GM12878 (cell line): ENCODE measurements at regions not wholly inside any gene's neighbourhood (a gene's known extent, or its start where the extent isn't known, plus 50 kb on each side); places are given as distances from the start of the nearest gene placed in this dataset.

Source experiments
- ATAC-seq: fragments of 200-7000 bp; cut with Tn5 transposase; 3 replicates; pipeline ENCODE4 v1.9.1; 2020; ENCODE audit warnings: mild to moderate bottlenecking, moderate library complexity
- BruUV-seq: library from RNA; stranded (reverse); fragments of 400-500 nt; replicated peaks from 2 replicates; lab custom pipeline; 2021; lab: Mats Ljungman, UMichigan
- CTCF ChIA-PET: fragments of 300-600 bp; sonication (Branson Sonifier 250); formaldehyde crosslinking; extraction: SDS; loops from one replicate; lab custom pipeline; 2021; ENCODE audit warnings: inconsistent platforms; lab: Yijun Ruan, JAX
- POLR2A ChIA-PET: fragments of 350-600 bp; formaldehyde crosslinking; extraction: SDS; loops from one replicate; lab custom pipeline; 2021; ENCODE audit warnings: inconsistent platforms; lab: Charles Lee
- RAD21 ChIA-PET: fragments of 300-600 bp; sonication (Branson Sonifier 250); formaldehyde crosslinking; loops from one replicate; lab custom pipeline; 2023; ENCODE audit warnings: antibody characterized with exemption; ENCODE audit not compliant: unreplicated experiment; lab: Charles Lee
- SMC1A ChIA-PET: fragments of 300-600 bp; sonication (Branson Sonifier 250); formaldehyde crosslinking; loops from one replicate; lab custom pipeline; 2023; ENCODE audit not compliant: unreplicated experiment, uncharacterized antibody; lab: Charles Lee
- DNase-seq: peaks from one replicate; pipeline ENCODE4 v3.0.0-alpha.2; 2011; ENCODE audit warnings: low read depth, low spot score
- FAIRE-seq: peaks from 3 replicates; lab custom pipeline; 2011; peaks lifted over from hg19 to GRCh38; lab: Jason Lieb, UNC
- H2AFZ ChIP-seq: 2 replicates; pipeline ENCODE4 v1.6.0; 2011; ENCODE audit warnings: low read depth, low read length, control low read depth; ENCODE audit not compliant: control insufficient read depth
- H3K27ac ChIP-seq: 2 replicates; pipeline ENCODE4 v1.5.1; 2011; ENCODE audit warnings: control low read depth; ENCODE audit not compliant: control insufficient read depth, insufficient read depth
- H3K27me3 ChIP-seq, 2 experiments: replicated peaks in 1 of 2; 2 replicates each; pipeline versions ENCODE4 v1.6.0 to v1.6.1; 2011; ENCODE audit warnings: low read length in 1 of 2; ENCODE audit not compliant: control insufficient read depth in 2 of 2, insufficient read depth in 2 of 2
- H3K36me3 ChIP-seq, 2 experiments: 2 replicates each; pipeline ENCODE4 v1.5.1; 2011; ENCODE audit warnings: low read length in 1 of 2; ENCODE audit not compliant: control insufficient read depth in 2 of 2, insufficient read depth in 2 of 2
- H3K4me1 ChIP-seq: 2 replicates; pipeline ENCODE4 v1.6.1; 2011; ENCODE audit warnings: mild to moderate bottlenecking, low read length, moderate library complexity, mixed read lengths; ENCODE audit not compliant: control insufficient read depth, insufficient read depth
- H3K4me2 ChIP-seq: 2 replicates; pipeline ENCODE4 v1.6.0; 2011; ENCODE audit warnings: control low read depth; ENCODE audit not compliant: control insufficient read depth, insufficient read depth
- H3K4me3 ChIP-seq: fragments of 200-600 bp; sonication (generic); 2 replicates; pipeline ENCODE4 v1.5.1; 2016
- H3K79me2 ChIP-seq: 2 replicates; pipeline ENCODE4 v1.6.0; 2011; ENCODE audit warnings: low read length; ENCODE audit not compliant: control insufficient read depth, insufficient read depth
- H3K9ac ChIP-seq: 2 replicates; pipeline ENCODE4 v1.8.0; 2011; ENCODE audit warnings: low read length, control low read depth, mixed read lengths; ENCODE audit not compliant: control insufficient read depth, insufficient read depth
- H3K9me3 ChIP-seq: replicated peaks from 3 replicates; pipeline ENCODE4 v1.5.1; 2011; ENCODE audit warnings: mild to moderate bottlenecking, low read length; ENCODE audit not compliant: control insufficient read depth, insufficient read depth
- H4K20me1 ChIP-seq: 2 replicates; pipeline ENCODE4 v1.6.0; 2011; ENCODE audit not compliant: control insufficient read depth, insufficient read depth
- CBFB ChIP-seq: IDR thresholded peaks from 2 replicates; pipeline ENCODE4 v1.6.1; 2016; ENCODE audit warnings: antibody characterized with exemption, low read depth
- CREB1 ChIP-seq: IDR thresholded peaks from 2 replicates; pipeline ENCODE4 v1.6.1; 2012; ENCODE audit warnings: low read depth, mild to moderate bottlenecking, inconsistent platforms
- E2F4 ChIP-seq: IDR thresholded peaks from 2 replicates; pipeline ENCODE4 v1.6.1; 2012; ENCODE audit warnings: low read depth, low read length, improper control_type of control experiment
- E2F8 ChIP-seq: fragments of 450-650 bp; IDR thresholded peaks from 2 replicates; pipeline ENCODE4 v1.6.1; 2018; ENCODE audit warnings: mild to moderate bottlenecking, low read depth, moderate library complexity; ENCODE audit not compliant: partially characterized antibody
- ESRRA ChIP-seq: IDR thresholded peaks from 2 replicates; pipeline ENCODE4 v1.6.1; 2012; ENCODE audit warnings: mild to moderate bottlenecking, low read length, improper control_type of control experiment
- IKZF1 ChIP-seq: fragments of 450-650 bp; conservative IDR thresholded peaks from 2 replicates; pipeline ENCODE4 v1.6.1; 2017; ENCODE audit warnings: antibody characterized with exemption, mild to moderate bottlenecking
- PAX5 ChIP-seq: IDR thresholded peaks from 2 replicates; pipeline ENCODE4 v1.6.1; 2011; ENCODE audit warnings: low read depth, low read length, borderline replicate concordance
- POLR2AphosphoS5 ChIP-seq: IDR thresholded peaks from 2 replicates; pipeline ENCODE4 v1.6.1; 2011; ENCODE audit warnings: mild to moderate bottlenecking, low read length, inconsistent platforms
- RAD21 ChIP-seq: IDR thresholded peaks from 2 replicates; pipeline ENCODE4 v1.6.1; 2011; ENCODE audit warnings: mild to moderate bottlenecking, low read depth, low read length, moderate library complexity; ENCODE audit not compliant: insufficient read depth
- SP1 ChIP-seq: IDR thresholded peaks from one replicate; pipeline ENCODE4 v1.6.1; 2011; ENCODE audit warnings: low read depth, low read length
- ZBTB33 ChIP-seq: fragments of 450-650 bp; IDR thresholded peaks from 2 replicates; pipeline ENCODE4 v1.6.1; 2017; ENCODE audit warnings: mild to moderate bottlenecking
- ZNF207 ChIP-seq: fragments of 450-650 bp; IDR thresholded peaks from 2 replicates; pipeline ENCODE4 v1.6.1; 2014; ENCODE audit warnings: antibody characterized with exemption, mild to moderate bottlenecking, borderline replicate concordance
- ZNF384 ChIP-seq: IDR thresholded peaks from 2 replicates; pipeline ENCODE4 v1.6.1; 2012; ENCODE audit warnings: low read depth, mild to moderate bottlenecking, low read length, improper control_type of control experiment, borderline replicate concordance
- ZNF687 ChIP-seq: fragments of 450-650 bp; IDR thresholded peaks from 2 replicates; pipeline ENCODE4 v1.6.1; 2017; ENCODE audit warnings: mild to moderate bottlenecking, moderate library complexity
- ZZZ3 ChIP-seq: IDR thresholded peaks from 2 replicates; pipeline ENCODE4 v1.6.1; 2011; ENCODE audit warnings: low read depth; ENCODE audit not compliant: control insufficient read depth, insufficient read length
- WGBS: methylation state at CpG from one replicate; pipeline ENCODE4 v1.1.6; 2016; ENCODE audit warnings: low lambda C conversion rate; ENCODE audit not compliant: insufficient replicate concordance, insufficient coverage; ENCODE audit errors: missing lambda C conversion rate; 5-methylcytosine and 5-hydroxymethylcytosine counted together
- in situ Hi-C: fragments of 300-500 bp; cut with MboI; formaldehyde crosslinking; loops from 9 replicates; pipeline ENCODE4 v1.14.3; 2018; ENCODE audit warnings: mixed read lengths
- intact Hi-C: fragments of 100-400 bp; cut with micrococcal nuclease; formaldehyde crosslinking; loops from one replicate; pipeline ENCODE4 v1.14.2; 2022; ENCODE audit not compliant: unreplicated experiment

- no TSS peak for BruUV-seq
- CTCF ChIA-PET: no interaction called here
- Histone ChIP-seq H2AFZ (no peak overlapping the region), H3K4me3 (no peak overlapping the region), H3K4me1 (no peaks in the 10 kb centered on the region), H3K9me3 (no peaks in the 10 kb centered on the region), H3K36me3 (no peaks in the 10 kb centered on the region), H3K9ac (no peak overlapping the region), H3K27ac (no peak overlapping the region), H3K79me2 (no peaks in the 10 kb centered on the region), H4K20me1 (no peaks in the 10 kb centered on the region), H3K27me3 (no peaks in the 10 kb centered on the region), H3K4me2 (no peak overlapping the region)
- POLR2A ChIA-PET: no interaction called here
- ATAC-seq (no peak), DNase-seq (no peak), FAIRE-seq (no peak)
- intact Hi-C loops (no loop called here), in situ Hi-C loops (no loop called here)
- SMC1A ChIA-PET: no interaction called here
- WGBS: 27% methylated on average over 1 of the region's 1 CpG
- RAD21 ChIA-PET: no interaction called here
- no peak for TF ChIP-seq CBFB
- TF ChIP-seq E2F8: no peak
- TF ChIP-seq ZBTB33: no peak
- no peak for TF ChIP-seq ZNF384
- no peak for TF ChIP-seq ZZZ3
- no peak for TF ChIP-seq RAD21
- no peak for TF ChIP-seq ZNF687
- TF ChIP-seq CREB1: no peak
- TF ChIP-seq SP1: no peak
- TF ChIP-seq IKZF1: no peak
- no peak for TF ChIP-seq ZNF207
- no peak for TF ChIP-seq ESRRA
- TF ChIP-seq POLR2AphosphoS5: no peak
- TF ChIP-seq PAX5: no peak
- no peak for TF ChIP-seq E2F4
Measured at GRCh38 chr2:18820966-18821365, 231.6 kb upstream of the NT5C1B start.
